Body of pancreas (tissue), 4 donors: ENCODE measurements at regions not wholly inside any gene's neighbourhood (a gene's known extent, or its start where the extent isn't known, plus 50 kb on each side); places are given as distances from the start of the nearest gene placed in this dataset.

Experiments
- ATAC-seq: fragments of 150-250 bp; one replicate; pipeline ENCODE4 v1.9.1; 2016
- DNase-seq, 4 donors: peaks; one replicate each; pipeline ENCODE4 v3.0.0-alpha.2; 2019
- H3K27ac ChIP-seq, 4 donors: fragments of 200-600 bp; sonication (generic); 1 replicate in 3 of 4; 2 replicates in 1 of 4; pipeline versions ENCODE4 v1.5.1 to v1.6.1; 2016 to 2019; ENCODE audit warnings: mild to moderate bottlenecking in 1 of 4, mixed read lengths in 1 of 4, moderate library complexity in 1 of 4
- H3K27me3 ChIP-seq, 2 donors: fragments of 200-600 bp; sonication (generic); one replicate each; pipeline ENCODE4 v1.6.0; 2016; ENCODE audit warnings: mild to moderate bottlenecking in 1 of 2
- H3K36me3 ChIP-seq, 2 donors: fragments of 200-600 bp; sonication (generic); replicated peaks in 1 of 2; 2 replicates each; pipeline ENCODE4 v1.5.1; 2016; ENCODE audit warnings: low read depth in 2 of 2; ENCODE audit not compliant: insufficient read depth in 1 of 2
- H3K4me1 ChIP-seq: fragments of 200-600 bp; sonication (generic); one replicate; pipeline ENCODE4 v1.6.0; 2016
- H3K4me3 ChIP-seq, 2 donors: fragments of 200-600 bp; sonication (generic); 1 replicate in 1 of 2; 2 replicates in 1 of 2; pipeline ENCODE4 v1.5.1; 2016 to 2019
- H3K9me3 ChIP-seq, 3 donors: fragments of 200-600 bp; sonication (generic); 1 replicate in 2 of 3; 2 replicates in 1 of 3; pipeline ENCODE4 v1.5.1; 2016
- POLR2A ChIP-seq, 3 donors: fragments of 450-650 bp; IDR thresholded peaks; one replicate each; pipeline ENCODE4 v1.6.1; 2016; ENCODE audit warnings: antibody characterized with exemption in 3 of 3, mild to moderate bottlenecking in 2 of 3
- WGBS, 2 donors: methylation state at CpG; one replicate each; pipeline ENCODE4 v1.1.5; 2017; 5-methylcytosine and 5-hydroxymethylcytosine counted together
- intact Hi-C: fragments of 100-400 bp; cut with DNase I; formaldehyde crosslinking; loops from one replicate; pipeline ENCODE4 v1.15.1; 2023
- TF ChIP-seq, protein P1 (sequence below), 7 experiments: fragments of 450-650 bp in 4 of 7; fragments of 200-600 bp in 3 of 7; sonication (generic) in 3 of 7; IDR thresholded peaks; one replicate each; pipeline ENCODE4 v1.5.1; 2016 to 2019; ENCODE audit warnings: antibody characterized with exemption in 7 of 7

DNA sequence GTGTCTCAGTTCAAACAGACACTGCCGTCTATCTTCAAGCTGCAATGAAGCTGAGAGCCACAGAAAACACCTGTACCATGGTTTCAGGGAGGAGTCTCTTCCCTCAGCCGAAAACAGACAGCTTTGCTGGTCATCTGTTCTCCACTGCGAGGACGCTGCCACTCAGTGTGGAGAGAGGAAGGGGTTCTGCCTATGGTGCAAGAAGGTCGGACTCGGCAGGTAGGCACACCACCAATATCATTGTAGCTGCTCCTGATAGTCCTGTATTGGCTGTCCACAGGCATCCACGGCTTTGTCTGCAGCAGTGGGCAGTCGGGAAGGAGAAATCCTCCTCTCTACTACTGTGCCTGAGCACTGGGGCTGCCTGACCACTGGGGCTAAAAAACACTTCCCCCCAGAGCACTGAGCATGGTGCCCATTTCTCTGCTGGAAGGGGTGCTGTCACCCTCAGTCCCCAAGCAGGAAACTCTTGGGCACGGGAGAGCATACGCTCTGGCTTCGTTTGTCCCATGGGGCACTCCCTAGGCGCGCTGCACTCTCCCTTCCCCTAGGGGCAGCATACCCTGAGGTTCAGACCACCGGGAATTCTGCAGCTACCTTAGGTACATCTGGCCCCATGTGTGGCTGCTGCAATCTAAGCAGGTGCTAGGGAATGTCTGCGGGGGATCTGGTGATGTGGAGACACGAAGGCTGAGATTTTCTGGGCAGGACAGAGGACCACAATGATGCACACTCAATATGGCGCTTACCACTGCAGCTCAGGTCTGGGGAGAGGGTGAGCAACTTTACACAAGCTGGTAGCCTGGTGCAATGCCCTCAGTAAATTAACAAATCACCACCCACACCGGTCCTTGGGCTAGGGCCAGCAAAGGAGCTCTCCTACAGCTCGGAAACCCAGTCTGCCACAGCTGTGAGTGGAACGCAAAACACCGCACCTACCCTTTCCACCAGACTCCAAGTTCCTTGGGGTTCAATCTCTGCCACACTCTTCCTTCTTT, 880.9 kb upstream of the SEMA6A start:
- Histone ChIP-seq H3K27me3 (no peaks in the 10 kb centered on the region), H3K9me3 (no peaks in the 10 kb centered on the region), H3K4me1 (no peaks in the 10 kb centered on the region), H3K27ac (peak overlapping the region in 3 of 4 donors; percentile 42 to 53 (median 45)), H3K36me3 (no peaks in the 10 kb centered on the region), H3K4me3 (peak overlapping the region; percentile 43 to 67)
- DNase-seq (peak; percentile 61 to 74 (median 68)), ATAC-seq (peak; percentile 87)
- 29 to 43% methylated on average over 15 to 21 of the region's 21 CpGs for WGBS, 2 donors
- no peak for TF ChIP-seq POLR2A (IDR thresholded peaks at IDR 0.05)
- TF ChIP-seq, protein P1, sequence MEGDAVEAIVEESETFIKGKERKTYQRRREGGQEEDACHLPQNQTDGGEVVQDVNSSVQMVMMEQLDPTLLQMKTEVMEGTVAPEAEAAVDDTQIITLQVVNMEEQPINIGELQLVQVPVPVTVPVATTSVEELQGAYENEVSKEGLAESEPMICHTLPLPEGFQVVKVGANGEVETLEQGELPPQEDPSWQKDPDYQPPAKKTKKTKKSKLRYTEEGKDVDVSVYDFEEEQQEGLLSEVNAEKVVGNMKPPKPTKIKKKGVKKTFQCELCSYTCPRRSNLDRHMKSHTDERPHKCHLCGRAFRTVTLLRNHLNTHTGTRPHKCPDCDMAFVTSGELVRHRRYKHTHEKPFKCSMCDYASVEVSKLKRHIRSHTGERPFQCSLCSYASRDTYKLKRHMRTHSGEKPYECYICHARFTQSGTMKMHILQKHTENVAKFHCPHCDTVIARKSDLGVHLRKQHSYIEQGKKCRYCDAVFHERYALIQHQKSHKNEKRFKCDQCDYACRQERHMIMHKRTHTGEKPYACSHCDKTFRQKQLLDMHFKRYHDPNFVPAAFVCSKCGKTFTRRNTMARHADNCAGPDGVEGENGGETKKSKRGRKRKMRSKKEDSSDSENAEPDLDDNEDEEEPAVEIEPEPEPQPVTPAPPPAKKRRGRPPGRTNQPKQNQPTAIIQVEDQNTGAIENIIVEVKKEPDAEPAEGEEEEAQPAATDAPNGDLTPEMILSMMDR (IDR thresholded peaks at IDR 0.05) = peak; percentile 38 to 78 (median 58)
- intact Hi-C loops = no loop called here

DNA sequence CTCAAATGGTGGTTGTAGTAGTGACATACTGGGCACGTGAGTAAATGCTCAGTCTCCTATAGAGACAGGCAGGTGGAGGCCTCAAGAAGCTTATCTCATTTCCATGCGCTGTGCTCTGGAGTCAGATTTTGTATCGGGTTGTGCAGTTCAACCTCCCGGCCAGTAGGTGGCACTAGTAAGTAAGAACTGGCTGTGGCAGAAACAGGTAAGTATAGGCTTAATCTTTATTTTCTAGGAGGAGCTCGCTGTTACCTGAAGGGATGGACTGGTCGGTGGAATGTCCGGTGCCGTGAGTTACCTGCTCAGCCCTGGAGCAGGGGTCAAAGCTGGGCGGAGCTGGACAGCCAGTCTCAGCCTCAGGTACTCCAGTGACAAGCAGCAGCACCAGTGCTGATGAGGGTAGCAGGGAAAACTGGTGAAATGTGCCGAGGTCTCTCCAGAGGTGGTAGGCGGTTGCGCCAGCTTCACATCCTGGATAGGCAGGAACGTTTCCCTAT, 880.1 kb upstream of the SEMA6A start:
- 5% methylated on average over 11 to 13 of the region's 13 CpGs for WGBS, 2 donors
- H3K27me3 ChIP-seq = no peaks in the 10 kb centered on the region
- peak overlapping the region; percentile 43 to 67 for H3K4me3 ChIP-seq
- H3K4me1 ChIP-seq = no peaks in the 10 kb centered on the region
- peak; percentile 66 to 80 (median 75) for DNase-seq
- peak in 2 of 3 donors; percentile 33 to 57 for TF ChIP-seq POLR2A (IDR thresholded peaks at IDR 0.05)
- TF ChIP-seq, protein P1 (IDR thresholded peaks at IDR 0.05) = peak; percentile 76 to 88 (median 84)
- H3K36me3 ChIP-seq = no peaks in the 10 kb centered on the region
- intact Hi-C loops = no loop called here
- peak overlapping the region in 3 of 4 donors; percentile 42 to 53 (median 45) for H3K27ac ChIP-seq
- no peaks in the 10 kb centered on the region for H3K9me3 ChIP-seq
- ATAC-seq = peak; percentile 89

GRCh38 chr5:117436846-117437245, 862.2 kb upstream of the SEMA6A start:
- no peak overlapping the region for H3K27ac ChIP-seq
- 46 to 62% methylated on average over 4 of the region's 4 CpGs for WGBS, 2 donors
- H3K4me1 ChIP-seq = no peaks in the 10 kb centered on the region
- no peak for DNase-seq
- no peaks in the 10 kb centered on the region for H3K36me3 ChIP-seq
- no peaks in the 10 kb centered on the region for H3K9me3 ChIP-seq
- TF ChIP-seq, protein P1 (IDR thresholded peaks at IDR 0.05) = no peak
- no peak for TF ChIP-seq POLR2A (IDR thresholded peaks at IDR 0.05)
- no peaks in the 10 kb centered on the region for H3K27me3 ChIP-seq
- no peak for ATAC-seq
- intact Hi-C loops = no loop called here
- H3K4me3 ChIP-seq = no peak overlapping the region

DNA sequence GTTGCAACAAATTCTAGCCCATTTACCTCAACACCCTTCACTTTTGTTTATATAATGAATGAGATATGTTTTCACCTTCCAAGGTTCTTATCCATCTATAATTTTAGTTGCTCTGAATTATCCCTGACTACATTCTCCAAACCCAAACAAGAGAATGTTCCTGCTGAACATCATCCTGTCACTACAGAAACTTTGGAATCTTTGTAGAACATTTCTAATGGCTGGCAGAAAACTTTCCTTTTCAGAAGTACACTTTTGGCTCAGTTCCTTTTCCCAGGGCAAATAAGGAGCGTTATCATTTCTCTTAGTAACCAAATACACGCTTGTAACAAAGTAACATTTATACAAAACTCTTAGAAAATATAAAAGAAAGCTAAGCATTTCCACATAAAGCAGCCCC, 860.6 kb upstream of the SEMA6A start:
- intact Hi-C loops = no loop called here

More for the DNA sequence above, 860.6 kb upstream of the SEMA6A start:
- Histone ChIP-seq H3K4me3 (no peak overlapping the region), H3K27me3 (no peaks in the 10 kb centered on the region), H3K36me3 (no peaks in the 10 kb centered on the region), H3K27ac (no peak overlapping the region), H3K4me1 (no peaks in the 10 kb centered on the region), H3K9me3 (no peaks in the 10 kb centered on the region)
- no peak for DNase-seq
- WGBS, 2 donors = 56 to 65% methylated on average over 2 of the region's 2 CpGs
- ATAC-seq = no peak
- TF ChIP-seq POLR2A (IDR thresholded peaks at IDR 0.05) = no peak
- TF ChIP-seq, protein P1 (IDR thresholded peaks at IDR 0.05) = no peak
